Naive B cell (primary cell): ENCODE measurements at regions not wholly inside any gene's neighbourhood (a gene's known extent, or its start where the extent isn't known, plus 50 kb on each side); places are given as distances from the start of the nearest gene placed in this dataset.
"Not testable (repeated sequence)": the region's sequence is repeated elsewhere in the genome, so short reads cannot be mapped to it uniquely, and the experiment has no call there.

ENCODE experiments used
- ATAC-seq, 2 donors: fragments of 150-1000 bp; cut with Tn5 transposase; 2 replicates each; pipeline ENCODE4 v1.10.0; 2021; ENCODE audit warnings: low read depth in 2 of 2, mild to moderate bottlenecking in 2 of 2, moderate library complexity in 2 of 2
- DNase-seq: peaks from one replicate; pipeline ENCODE4 v3.0.0; 2022
- H3K27ac Mint-ChIP-seq, 6 donors: one replicate each; pipeline ENCODE4 v1.8.0; 2020 to 2022; ENCODE audit warnings: mild to moderate bottlenecking in 6 of 6, mixed read lengths in 6 of 6, moderate library complexity in 5 of 6, inconsistent platforms in 2 of 6
- H3K27me3 Mint-ChIP-seq, 3 donors: one replicate each; pipeline ENCODE4 v1.8.0; 2021 to 2022; ENCODE audit warnings: mixed read lengths in 3 of 3, mild to moderate bottlenecking in 1 of 3
- H3K36me3 Mint-ChIP-seq, 2 donors: one replicate each; pipeline ENCODE4 v1.8.0; 2020 to 2022; ENCODE audit warnings: mixed read lengths in 2 of 2, inconsistent platforms in 1 of 2, mild to moderate bottlenecking in 1 of 2
- H3K4me1 Mint-ChIP-seq, 3 donors: one replicate each; pipeline ENCODE4 v1.8.0; 2020 to 2022; ENCODE audit warnings: mixed read lengths in 3 of 3, inconsistent platforms in 1 of 3, mild to moderate bottlenecking in 1 of 3, moderate library complexity in 1 of 3
- H3K4me3 Mint-ChIP-seq, 8 donors: one replicate each; pipeline ENCODE4 v1.8.0; 2020 to 2022; ENCODE audit warnings: mild to moderate bottlenecking in 8 of 8, mixed read lengths in 8 of 8, moderate library complexity in 8 of 8, inconsistent platforms in 2 of 8
- H3K9me3 Mint-ChIP-seq, 7 donors: one replicate each; pipeline ENCODE4 v1.8.0; 2020 to 2022; ENCODE audit warnings: mixed read lengths in 7 of 7, mild to moderate bottlenecking in 5 of 7, inconsistent platforms in 2 of 7, moderate library complexity in 1 of 7

DNA sequence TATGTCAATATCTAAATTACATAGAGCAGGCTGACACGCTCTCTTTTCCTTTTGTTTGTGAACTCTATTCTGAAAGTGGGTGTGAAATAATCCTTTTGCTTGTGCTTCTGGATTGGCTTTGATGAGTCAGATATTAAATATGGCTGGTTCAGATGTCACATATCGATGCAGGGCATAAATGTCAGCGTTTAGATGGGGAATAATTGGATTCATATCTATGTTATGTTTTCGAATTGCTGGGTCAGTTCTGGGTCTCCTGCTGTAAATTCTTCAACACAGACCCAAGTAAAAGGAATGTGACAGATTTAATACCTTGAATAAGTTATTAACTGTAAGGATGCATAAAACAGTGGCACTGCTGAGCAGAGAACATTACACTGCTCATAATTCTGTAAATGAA, 118.7 kb upstream of the SNX2 start:
- ATAC-seq (no peak), DNase-seq (no peak)
- H3K27ac Mint-ChIP-seq, result peak overlapping the region in 2 of 6 donors; percentile 26 to 40
- no peak overlapping the region for H3K4me3 Mint-ChIP-seq
- peaks cover 0 to 3% of the 10 kb centered on the region in 2 donors for H3K36me3 Mint-ChIP-seq
- H3K9me3 Mint-ChIP-seq, result no peaks in the 10 kb centered on the region
- H3K4me1 Mint-ChIP-seq, result peaks cover 4 to 16% (median 5%) of the 10 kb centered on the region in 3 donors
- no peaks in the 10 kb centered on the region for H3K27me3 Mint-ChIP-seq

DNA sequence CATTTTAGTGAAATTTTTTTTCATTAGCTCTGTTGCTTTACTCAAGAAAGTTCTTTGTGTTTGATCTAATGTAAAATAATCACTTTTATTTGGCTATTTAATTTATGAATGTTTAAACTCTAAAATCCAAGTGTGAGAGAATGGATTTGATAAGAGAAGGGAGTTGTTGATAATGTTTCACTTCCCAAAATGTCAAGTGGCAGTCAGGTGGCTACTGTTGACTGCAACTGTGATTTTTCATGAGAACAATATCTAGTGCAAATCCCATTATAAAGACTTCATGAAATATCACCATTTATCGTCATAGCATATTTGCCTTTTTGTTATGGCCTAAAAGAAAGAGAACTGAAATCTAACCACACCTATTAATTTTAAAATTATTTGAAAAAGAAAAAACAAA, 118.3 kb upstream of the SNX2 start:
- DNase-seq, result no peak
- H3K36me3 Mint-ChIP-seq, result peaks cover 3 to 5% of the 10 kb centered on the region in 2 donors
- peak overlapping the region in 3 of 6 donors; percentile 20 to 26 (median 22) for H3K27ac Mint-ChIP-seq
- H3K4me1 Mint-ChIP-seq, result peaks cover 4 to 16% (median 5%) of the 10 kb centered on the region in 3 donors
- H3K27me3 Mint-ChIP-seq, result no peaks in the 10 kb centered on the region
- H3K4me3 Mint-ChIP-seq, result peak overlapping the region in 1 of 8 donors; percentile 26
- peak; percentile 45 to 58 for ATAC-seq
- peaks cover 0 to 4% (median 2%) of the 10 kb centered on the region in 7 donors for H3K9me3 Mint-ChIP-seq

DNA sequence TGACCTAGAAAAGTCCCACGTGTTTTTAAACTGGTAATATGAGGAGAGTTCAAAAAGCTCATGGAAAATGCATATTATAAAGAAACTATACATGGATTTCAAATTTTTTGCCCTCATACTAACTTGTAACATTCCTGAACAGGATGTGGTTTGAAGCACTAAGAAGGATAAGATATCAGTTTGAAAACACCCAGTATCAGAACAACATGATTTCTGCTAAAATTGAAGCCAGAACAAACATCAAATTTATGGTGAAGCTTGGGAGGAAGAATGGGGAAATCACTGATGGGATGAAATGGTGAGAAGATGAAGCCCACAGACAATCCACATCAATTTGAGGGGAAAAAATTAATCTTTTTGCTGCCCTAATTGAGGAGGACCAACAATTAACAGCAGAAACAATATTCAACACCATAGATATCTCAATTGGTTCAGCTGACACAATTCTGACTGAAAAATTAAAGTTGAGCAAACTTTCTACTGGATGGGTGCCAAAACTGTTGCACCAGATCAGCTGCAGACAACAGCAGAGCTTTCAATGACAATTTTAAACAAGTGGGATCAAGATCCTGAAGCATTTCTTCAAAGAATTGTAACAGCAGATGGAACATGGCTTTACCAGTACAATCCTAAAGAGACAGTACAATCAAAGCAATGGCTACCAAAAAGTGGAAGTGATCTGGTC, 113.2 kb upstream of the SNX2 start:
- Mint-ChIP-seq H3K27me3 (peaks cover 0 to 3% (median 0%) of the 10 kb centered on the region in 3 donors), H3K27ac (peak overlapping the region in 2 of 6 donors; percentile 9 to 65), H3K4me3 (no peak overlapping the region), H3K36me3 (peaks cover 12 to 17% of the 10 kb centered on the region in 2 donors), H3K9me3 (peaks cover 6 to 15% (median 10%) of the 10 kb centered on the region in 7 donors), H3K4me1 (peaks cover 3 to 12% (median 6%) of the 10 kb centered on the region in 3 donors)
- DNase-seq (no peak), ATAC-seq (no peak)

GRCh38 chr5:122665051-122665450, 109.8 kb upstream of the SNX2 start:
- Mint-ChIP-seq H3K36me3 (peaks cover 12 to 13% of the 10 kb centered on the region in 2 donors), H3K27me3 (peaks cover 0 to 3% (median 0%) of the 10 kb centered on the region in 3 donors), H3K4me1 (peaks cover 0 to 6% (median 3%) of the 10 kb centered on the region in 3 donors), H3K27ac (peak overlapping the region in 1 of 6 donors; percentile 4), H3K4me3 (no peak overlapping the region), H3K9me3 (peaks cover 7 to 20% (median 13%) of the 10 kb centered on the region in 7 donors)
- no peak for DNase-seq
- no peak for ATAC-seq

DNA sequence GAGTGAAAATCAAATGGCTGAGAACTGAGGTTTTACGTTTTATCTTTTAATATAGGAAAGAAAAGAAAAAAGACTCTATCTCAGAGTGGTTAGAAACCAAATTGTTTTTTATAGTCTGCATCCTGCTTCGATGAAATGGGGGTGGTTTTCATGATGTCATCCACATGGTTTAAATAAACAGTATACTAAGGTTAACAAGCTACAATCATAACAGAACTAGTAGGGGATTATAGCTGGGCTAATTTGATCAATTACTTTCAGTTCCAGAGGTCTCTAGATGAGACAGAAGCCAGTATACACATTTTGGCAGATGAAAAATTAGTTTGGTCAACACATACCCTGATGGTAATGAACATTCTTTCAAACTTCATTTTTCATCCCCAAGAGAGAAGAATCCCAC, 106.3 kb upstream of the SNX2 start:
- H3K27ac Mint-ChIP-seq, result peak overlapping the region in 1 of 6 donors; percentile 66
- H3K4me1 Mint-ChIP-seq, result peaks cover 6 to 20% (median 13%) of the 10 kb centered on the region in 3 donors
- no peaks in the 10 kb centered on the region for H3K36me3 Mint-ChIP-seq
- peaks cover 0 to 9% (median 3%) of the 10 kb centered on the region in 7 donors for H3K9me3 Mint-ChIP-seq
- H3K27me3 Mint-ChIP-seq, result peaks cover 0 to 7% (median 0%) of the 10 kb centered on the region in 3 donors
- H3K4me3 Mint-ChIP-seq, result no peak overlapping the region
- ATAC-seq (no peak), DNase-seq (no peak)

DNA sequence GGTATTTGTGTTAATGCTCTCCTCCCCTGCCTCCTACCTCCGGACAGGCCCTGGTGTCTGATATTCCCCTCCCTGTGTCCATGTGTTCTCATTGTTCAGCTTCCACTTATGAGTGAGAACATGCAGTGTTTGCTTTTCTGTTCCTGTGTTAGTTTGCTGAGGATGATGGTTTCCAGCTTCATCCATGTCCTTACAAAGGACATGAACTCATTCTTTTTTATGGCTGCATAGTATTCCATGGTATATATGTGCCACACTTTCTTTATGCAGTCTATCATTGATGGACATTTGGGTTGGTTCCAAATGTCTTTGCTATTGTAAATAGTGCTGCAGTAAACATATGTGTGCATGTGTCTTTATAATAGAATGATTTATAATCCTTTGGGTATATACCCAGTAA, 105.2 kb upstream of the SNX2 start:
- H3K27ac Mint-ChIP-seq, result peak overlapping the region in 2 of 6 donors; percentile 49 to 85
- peaks cover 10 to 25% (median 20%) of the 10 kb centered on the region in 3 donors for H3K4me1 Mint-ChIP-seq
- H3K27me3 Mint-ChIP-seq, DNase-seq, H3K9me3 Mint-ChIP-seq, ATAC-seq, H3K36me3 Mint-ChIP-seq: not testable (repeated sequence)
- H3K4me3 Mint-ChIP-seq, result peak overlapping the region in 1 of 8 donors; percentile 42

DNA sequence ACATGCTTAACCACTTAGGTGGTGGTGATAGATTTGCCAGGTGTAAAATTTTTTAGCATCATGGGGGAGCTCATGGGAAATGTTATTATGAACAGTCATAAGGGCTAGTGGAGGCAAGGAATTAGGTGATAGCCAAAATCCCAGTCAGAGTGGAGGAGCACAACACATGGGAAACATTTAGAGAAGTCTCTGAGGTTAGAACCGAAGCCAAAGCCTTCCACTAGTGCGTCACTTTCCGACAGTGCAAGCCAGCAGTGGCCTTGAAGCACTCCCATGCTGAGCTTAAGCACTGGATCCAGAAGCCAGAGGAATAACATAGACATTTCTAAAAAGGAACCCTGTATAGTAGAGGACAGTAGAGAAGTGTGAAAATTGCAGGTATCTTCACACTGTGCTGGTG, 101.5 kb upstream of the SNX2 start:
- no peak overlapping the region for H3K4me3 Mint-ChIP-seq
- ATAC-seq (no peak), DNase-seq (no peak)
- H3K4me1 Mint-ChIP-seq, result peaks cover 10 to 25% (median 19%) of the 10 kb centered on the region in 3 donors
- no peaks in the 10 kb centered on the region for H3K36me3 Mint-ChIP-seq
- H3K27ac Mint-ChIP-seq, result peak overlapping the region in 3 of 6 donors; percentile 17 to 54 (median 28)
- peaks cover 0 to 14% (median 7%) of the 10 kb centered on the region in 7 donors for H3K9me3 Mint-ChIP-seq
- H3K27me3 Mint-ChIP-seq, result peaks cover 0 to 4% (median 0%) of the 10 kb centered on the region in 3 donors

GRCh38 chr5:122674385-122674784, 100.5 kb upstream of the SNX2 start:
- ATAC-seq (no peak), DNase-seq (no peak)
- peaks cover 0 to 4% (median 0%) of the 10 kb centered on the region in 3 donors for H3K27me3 Mint-ChIP-seq
- no peak overlapping the region for H3K27ac Mint-ChIP-seq
- no peaks in the 10 kb centered on the region for H3K36me3 Mint-ChIP-seq
- peaks cover 10 to 27% (median 19%) of the 10 kb centered on the region in 3 donors for H3K4me1 Mint-ChIP-seq
- H3K4me3 Mint-ChIP-seq, result no peak overlapping the region
- peaks cover 0 to 14% (median 7%) of the 10 kb centered on the region in 7 donors for H3K9me3 Mint-ChIP-seq

DNA sequence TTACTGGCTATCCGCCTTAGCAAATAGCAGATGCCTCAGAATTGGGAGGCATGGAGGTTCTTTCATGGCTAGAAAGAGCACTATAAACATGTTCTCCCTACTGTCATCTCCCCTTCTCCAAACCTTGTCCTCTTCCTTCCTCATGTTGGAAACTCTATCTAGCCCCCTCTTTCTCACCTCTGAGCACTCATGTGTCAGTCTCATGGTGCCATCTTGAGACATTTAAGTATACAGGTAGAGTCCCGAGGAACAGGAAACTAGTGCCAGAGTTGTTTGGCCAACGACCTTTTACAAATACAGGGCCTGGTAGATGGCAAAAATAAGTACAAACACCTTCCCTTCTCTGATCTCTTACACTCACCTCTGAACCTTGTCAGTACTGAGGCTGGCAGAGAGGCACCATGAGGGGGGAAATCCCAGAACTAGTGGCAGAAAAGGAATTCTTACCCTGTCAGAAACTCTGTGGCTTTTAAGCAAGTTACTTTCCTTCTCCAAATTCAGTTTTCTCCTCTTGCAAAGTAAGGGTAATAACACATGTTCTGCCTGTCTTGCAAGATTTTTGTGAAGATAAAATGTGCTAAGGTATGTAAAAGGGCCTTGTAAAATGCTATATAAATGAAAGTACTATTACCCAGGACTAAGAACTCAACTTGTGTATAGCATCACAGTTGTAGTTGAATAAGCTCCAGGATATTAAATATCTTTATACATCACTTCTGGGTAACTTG, 94.1 kb upstream of the SNX2 start:
- ATAC-seq (no peak), DNase-seq (no peak)
- Mint-ChIP-seq H3K9me3 (peaks cover 0 to 4% (median 2%) of the 10 kb centered on the region in 7 donors), H3K27ac (peak overlapping the region in 2 of 6 donors; percentile 14 to 53), H3K36me3 (peaks cover 0 to 5% of the 10 kb centered on the region in 2 donors), H3K4me3 (no peak overlapping the region), H3K27me3 (no peaks in the 10 kb centered on the region), H3K4me1 (peaks cover 5 to 13% (median 7%) of the 10 kb centered on the region in 3 donors)

DNA sequence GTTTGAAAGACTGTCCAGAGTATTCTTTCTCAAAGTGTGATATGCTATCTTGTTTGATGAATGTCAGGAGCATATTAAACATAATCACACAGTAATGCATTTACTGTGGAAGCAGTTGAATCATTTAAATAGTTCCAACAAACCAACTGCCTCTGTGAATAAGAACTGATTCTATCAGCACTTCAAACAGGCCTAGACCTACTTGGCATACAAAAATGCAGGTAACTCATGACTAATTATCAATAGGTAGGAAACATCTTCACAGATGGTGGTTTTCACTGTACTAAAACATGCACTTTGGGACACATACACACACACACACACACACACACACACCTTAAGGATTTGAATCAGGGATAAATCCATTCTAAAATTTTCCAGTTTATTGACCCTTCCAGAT, 91.2 kb upstream of the SNX2 start:
- ATAC-seq, result no peak
- Mint-ChIP-seq H3K4me1 (peaks cover 15 to 20% (median 15%) of the 10 kb centered on the region in 3 donors), H3K9me3 (peaks cover 0 to 4% (median 2%) of the 10 kb centered on the region in 7 donors), H3K36me3 (peaks cover 0 to 5% of the 10 kb centered on the region in 2 donors), H3K27ac (no peak overlapping the region), H3K27me3 (no peaks in the 10 kb centered on the region), H3K4me3 (no peak overlapping the region)
- no peak for DNase-seq

DNA sequence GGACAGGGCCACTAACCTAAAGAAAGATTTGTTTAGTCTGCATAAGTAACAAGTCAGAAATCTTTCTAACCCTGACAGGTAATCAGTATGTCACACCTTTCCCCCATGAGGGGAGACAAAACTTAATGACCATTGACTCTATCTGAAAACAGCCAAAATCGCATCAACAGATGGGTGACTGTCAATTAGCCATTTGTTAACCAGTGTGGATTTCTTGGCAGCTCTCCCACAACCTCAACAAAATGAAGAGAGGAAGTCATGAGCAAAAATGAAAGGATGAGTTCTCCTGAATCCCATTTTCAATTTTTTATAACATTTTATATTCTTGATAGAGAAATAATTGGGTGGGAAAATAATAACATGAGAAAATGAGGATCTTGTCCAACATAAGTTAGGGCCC, 84.6 kb upstream of the SNX2 start:
- no peaks in the 10 kb centered on the region for H3K27me3 Mint-ChIP-seq
- no peak overlapping the region for H3K4me3 Mint-ChIP-seq
- no peaks in the 10 kb centered on the region for H3K36me3 Mint-ChIP-seq
- no peak for ATAC-seq
- H3K4me1 Mint-ChIP-seq, result peaks cover 27 to 54% (median 50%) of the 10 kb centered on the region in 3 donors
- H3K27ac Mint-ChIP-seq, result no peak overlapping the region
- H3K9me3 Mint-ChIP-seq, result peaks cover 0 to 4% (median 0%) of the 10 kb centered on the region in 7 donors
- no peak for DNase-seq

GRCh38 chr5:122691931-122692330, 82.9 kb upstream of the SNX2 start:
- DNase-seq (no peak), ATAC-seq (no peak)
- Mint-ChIP-seq H3K4me3 (no peak overlapping the region), H3K27me3 (no peaks in the 10 kb centered on the region), H3K27ac (peak overlapping the region in 3 of 6 donors; percentile 44 to 75 (median 63)), H3K4me1 (peaks cover 31 to 66% (median 65%) of the 10 kb centered on the region in 3 donors), H3K9me3 (peaks cover 0 to 2% (median 0%) of the 10 kb centered on the region in 7 donors), H3K36me3 (no peaks in the 10 kb centered on the region)

GRCh38 chr5:122693963-122694362, 80.9 kb upstream of the SNX2 start:
- no peak for ATAC-seq
- H3K36me3 Mint-ChIP-seq, result no peaks in the 10 kb centered on the region
- H3K9me3 Mint-ChIP-seq, result peaks cover 0 to 4% (median 0%) of the 10 kb centered on the region in 7 donors
- peaks cover 29 to 73% (median 57%) of the 10 kb centered on the region in 3 donors for H3K4me1 Mint-ChIP-seq
- H3K27ac Mint-ChIP-seq, result peak overlapping the region in 3 of 6 donors; percentile 44 to 74 (median 59)
- H3K4me3 Mint-ChIP-seq, result no peak overlapping the region
- no peak for DNase-seq
- H3K27me3 Mint-ChIP-seq, result no peaks in the 10 kb centered on the region
